Common myeloid progenitor, CD34-positive (primary cell): ENCODE measurements at regions not wholly inside any gene's neighbourhood (a gene's known extent, or its start where the extent isn't known, plus 50 kb on each side); places are given as distances from the start of the nearest gene placed in this dataset.

Experiments
- CTCF ChIA-PET: fragments of 350-600 bp; sonication (Branson Sonifier 250); formaldehyde crosslinking; loops from one replicate; lab custom pipeline; 2021; ENCODE audit warnings: antibody characterized with exemption; lab: Charles Lee
- POLR2A ChIA-PET: fragments of 350-600 bp; sonication (Branson Sonifier 250); formaldehyde crosslinking; loops from one replicate; lab custom pipeline; 2021; ENCODE audit warnings: antibody characterized with exemption; lab: Charles Lee
- DNase-seq, 3 donors: peaks; one replicate each; pipeline versions ENCODE4 v3.0.0 to v3.0.0-alpha.2; 2013
- H3K27ac ChIP-seq, 2 experiments: 1 replicate in 1 of 2; 2 replicates in 1 of 2; pipeline ENCODE4 v1.7.0; 2013; ENCODE audit warnings: inconsistent platforms in 2 of 2, low read length in 2 of 2, mild to moderate bottlenecking in 2 of 2, low read depth in 1 of 2, moderate library complexity in 1 of 2; ENCODE audit not compliant: severe bottlenecking in 2 of 2, insufficient read depth in 1 of 2, poor library complexity in 1 of 2
- H3K27me3 ChIP-seq, 5 experiments: replicated peaks in 2 of 5; 1 replicate in 3 of 5; 2 replicates in 2 of 5; pipeline versions ENCODE4 v1.6.1 to v1.7.0; 2013; ENCODE audit warnings: low read length in 4 of 5, mild to moderate bottlenecking in 2 of 5, moderate library complexity in 2 of 5, inconsistent platforms in 1 of 5; ENCODE audit not compliant: insufficient read depth in 5 of 5, control insufficient read depth in 4 of 5
- H3K36me3 ChIP-seq, 4 experiments: 1 replicate in 2 of 4; 2 replicates in 2 of 4; pipeline versions ENCODE4 v1.6.1 to v1.7.0; 2013; ENCODE audit warnings: low read length in 3 of 4, control low read depth in 1 of 4, mild to moderate bottlenecking in 1 of 4; ENCODE audit not compliant: control insufficient read depth in 4 of 4, insufficient read depth in 4 of 4
- H3K4me1 ChIP-seq, 4 experiments: 1 replicate in 3 of 4; 2 replicates in 1 of 4; pipeline versions ENCODE4 v1.6.1 to v1.7.1; 2013; ENCODE audit warnings: low read length in 3 of 4, mild to moderate bottlenecking in 3 of 4, control low read depth in 1 of 4, inconsistent platforms in 1 of 4, moderate library complexity in 1 of 4; ENCODE audit not compliant: control insufficient read depth in 4 of 4, insufficient read depth in 4 of 4; ENCODE audit errors: control extremely low read depth in 1 of 4
- H3K4me3 ChIP-seq, 7 experiments: 1 replicate in 4 of 7; 2 replicates in 3 of 7; pipeline versions ENCODE4 v1.5.1 to v1.7.0; 2013; ENCODE audit warnings: mild to moderate bottlenecking in 7 of 7, low read length in 6 of 7, moderate library complexity in 6 of 7, inconsistent platforms in 2 of 7, low read depth in 2 of 7, control low read depth in 1 of 7; ENCODE audit not compliant: insufficient read depth in 4 of 7, control insufficient read depth in 1 of 7; ENCODE audit errors: extremely low read depth in 1 of 7
- H3K9me3 ChIP-seq, 5 experiments: 1 replicate in 4 of 5; 2 replicates in 1 of 5; pipeline versions ENCODE4 v1.6.1 to v1.7.1; 2013; ENCODE audit warnings: low read length in 4 of 5, mild to moderate bottlenecking in 2 of 5, inconsistent platforms in 1 of 5, low read depth in 1 of 5, moderate library complexity in 1 of 5; ENCODE audit not compliant: control insufficient read depth in 4 of 5, insufficient read depth in 2 of 5; ENCODE audit errors: control extremely low read depth in 1 of 5
- WGBS: methylation state at CpG from one replicate; pipeline ENCODE4 v1.1.5; 2013; ENCODE audit not compliant: insufficient coverage; 5-methylcytosine and 5-hydroxymethylcytosine counted together

DNA sequence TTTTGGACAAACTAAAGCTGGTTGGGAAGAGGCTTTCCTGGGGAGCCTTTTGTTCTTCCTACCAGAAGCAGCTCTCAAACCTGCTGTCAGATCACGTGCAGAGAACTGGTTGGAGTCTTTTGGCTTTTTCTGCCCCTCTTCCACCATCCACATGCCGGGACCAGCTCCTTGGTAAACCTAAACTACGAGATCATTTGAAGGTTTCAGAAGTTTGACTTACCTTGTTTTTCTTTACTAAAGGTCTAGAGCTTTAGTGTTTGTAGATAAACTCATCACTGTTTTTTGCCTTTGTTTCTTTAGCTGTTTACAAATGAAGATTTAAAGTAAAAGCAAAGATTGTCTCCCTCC lies 113.4 kb downstream of the HLX start:
- ChIA-PET POLR2A (interaction anchor here (0.6 kb wide), 1 partner anchor 115 kb away, joined by 3 read pairs; no protein-coding TSS in a partner anchor), CTCF (interaction anchor here (1.1 to 1.4 kb wide), 2 partner anchors 20 to 56 kb away, joined by 3 read pairs; no protein-coding TSS in a partner anchor)
- DNase-seq: no peak
- 71% methylated on average over 1 of the region's 3 CpGs for WGBS
- H3K9me3 ChIP-seq: no peaks in the 10 kb centered on the region
- H3K4me1 ChIP-seq: no peaks in the 10 kb centered on the region
- H3K4me3 ChIP-seq: no peak overlapping the region
- no peaks in the 10 kb centered on the region for H3K36me3 ChIP-seq
- no peak overlapping the region for H3K27ac ChIP-seq
- H3K27me3 ChIP-seq: no peaks in the 10 kb centered on the region

DNA sequence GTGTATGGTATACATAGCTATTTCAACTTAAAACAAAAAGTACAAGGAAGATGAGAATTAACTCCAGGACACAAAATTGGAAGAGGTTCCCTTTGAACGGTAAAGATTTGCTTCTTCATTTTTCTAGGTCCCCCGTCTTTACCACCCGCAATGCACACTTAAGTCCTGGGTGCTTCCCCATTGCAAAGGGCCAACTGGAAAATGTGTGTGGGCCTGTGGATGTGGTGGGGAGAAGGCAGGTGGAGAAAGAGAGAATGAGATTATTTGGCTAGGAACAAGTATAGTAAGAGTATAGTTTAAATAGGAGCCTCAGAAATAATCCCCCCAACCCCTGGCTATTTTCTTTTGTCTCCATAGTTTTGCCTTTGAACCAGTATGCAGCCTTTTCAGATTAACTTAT lies 115.4 kb downstream of the HLX start:
- Histone ChIP-seq H3K36me3 (no peaks in the 10 kb centered on the region), H3K27ac (no peak overlapping the region), H3K27me3 (no peaks in the 10 kb centered on the region), H3K4me3 (no peak overlapping the region), H3K4me1 (peaks cover 0 to 5% (median under 1%) of the 10 kb centered on the region in 4 experiments), H3K9me3 (no peaks in the 10 kb centered on the region)
- DNase-seq: no peak
- POLR2A ChIA-PET: no interaction called here
- WGBS: 93% methylated on average over 3 of the region's 3 CpGs
- CTCF ChIA-PET: interaction anchor here (1.5 kb wide), 2 partner anchors 16 to 104 kb away, joined by 4 read pairs; no protein-coding TSS in a partner anchor

DNA sequence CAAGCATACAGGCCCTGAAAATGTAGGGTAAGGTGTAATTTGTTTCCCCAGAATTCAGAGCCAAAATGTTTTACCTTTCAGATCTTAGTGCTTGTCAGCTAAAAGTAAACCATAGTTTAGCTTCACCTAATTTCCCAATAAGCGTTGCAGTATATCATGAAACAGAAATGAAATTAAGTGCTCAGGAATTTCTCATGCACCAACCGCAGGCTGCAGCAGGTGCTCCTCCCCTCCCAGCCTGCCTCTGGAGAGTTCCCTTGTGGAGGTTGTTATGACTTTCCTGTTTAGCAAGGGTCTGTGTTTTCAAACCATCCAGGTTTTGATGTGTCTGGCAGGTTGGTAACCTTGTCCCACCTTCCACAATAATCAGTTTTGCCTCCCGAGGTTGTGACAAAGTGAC lies 118.5 kb downstream of the HLX start:
- Histone ChIP-seq H3K4me1 (peaks cover 4 to 24% (median 10%) of the 10 kb centered on the region in 4 experiments), H3K9me3 (no peaks in the 10 kb centered on the region), H3K4me3 (no peak overlapping the region), H3K27ac (no peak overlapping the region), H3K27me3 (no peaks in the 10 kb centered on the region), H3K36me3 (no peaks in the 10 kb centered on the region)
- DNase-seq: no peak
- ChIA-PET POLR2A (no interaction called here), CTCF (interaction anchor here (1.0 kb wide), 1 partner anchor 13 kb away, joined by 4 read pairs; no protein-coding TSS in a partner anchor)
- WGBS: 100% methylated on average over 1 of the region's 3 CpGs

DNA sequence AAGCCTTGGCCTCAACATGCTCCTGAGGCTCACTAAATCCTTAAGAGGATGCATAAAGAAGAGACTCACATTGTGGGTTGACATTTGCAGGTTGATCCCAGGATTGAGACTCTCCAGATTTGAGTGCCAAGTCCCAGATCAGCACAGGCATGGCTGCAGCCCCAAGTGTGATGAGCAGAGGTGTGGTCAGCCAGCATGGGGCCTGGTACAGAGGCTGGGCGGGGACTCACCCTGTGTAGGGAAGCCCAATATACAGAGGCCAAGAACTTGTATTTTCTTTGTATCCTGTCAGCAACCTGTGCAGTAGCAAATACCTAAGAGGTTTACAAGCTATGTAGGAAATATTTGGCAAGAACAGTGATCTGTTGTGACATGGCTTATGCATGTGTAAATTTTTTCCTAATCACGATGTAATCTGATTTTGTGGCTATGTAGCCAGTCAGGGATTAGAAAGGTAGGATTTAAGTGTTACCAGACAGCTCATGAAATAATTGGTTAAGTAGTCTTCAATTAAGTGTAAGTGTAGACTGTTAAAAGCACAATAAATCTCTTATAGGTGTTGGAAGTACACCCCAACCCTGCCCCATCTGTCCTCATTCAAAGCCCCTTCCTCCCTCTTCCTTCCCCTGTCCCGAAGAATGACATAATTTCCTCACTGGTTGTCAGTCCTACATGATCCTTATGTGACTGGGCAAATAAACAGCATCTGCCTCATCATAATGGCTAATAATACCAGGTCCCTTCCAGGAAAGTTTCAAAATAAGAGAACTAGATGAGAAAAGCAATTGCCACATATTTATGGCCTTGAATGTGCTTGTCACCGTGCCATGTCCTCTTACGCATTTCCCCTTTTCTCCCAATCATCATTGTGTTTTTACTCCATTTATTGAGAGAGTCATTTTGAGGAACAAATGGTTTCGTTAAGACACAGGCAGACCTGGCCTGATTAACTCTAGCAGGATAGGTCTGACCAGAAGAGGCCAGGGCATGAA lies 120.9 kb downstream of the HLX start:
- CTCF ChIA-PET: interaction anchor here (0.8 kb wide), 1 partner anchor 33 kb away, joined by 3 read pairs; no protein-coding TSS in a partner anchor
- 16% methylated on average over 6 of the region's 6 CpGs for WGBS
- Histone ChIP-seq H3K27me3 (no peaks in the 10 kb centered on the region), H3K9me3 (peaks cover 0 to 2% (median 0%) of the 10 kb centered on the region in 5 experiments), H3K4me3 (no peak overlapping the region), H3K4me1 (peaks cover 4 to 24% (median 10%) of the 10 kb centered on the region in 4 experiments), H3K27ac (peak overlapping the region in 1 of 2 experiments; percentile 29), H3K36me3 (no peaks in the 10 kb centered on the region)
- POLR2A ChIA-PET: no interaction called here
- DNase-seq: peak; percentile 76 to 92 (median 91)

DNA sequence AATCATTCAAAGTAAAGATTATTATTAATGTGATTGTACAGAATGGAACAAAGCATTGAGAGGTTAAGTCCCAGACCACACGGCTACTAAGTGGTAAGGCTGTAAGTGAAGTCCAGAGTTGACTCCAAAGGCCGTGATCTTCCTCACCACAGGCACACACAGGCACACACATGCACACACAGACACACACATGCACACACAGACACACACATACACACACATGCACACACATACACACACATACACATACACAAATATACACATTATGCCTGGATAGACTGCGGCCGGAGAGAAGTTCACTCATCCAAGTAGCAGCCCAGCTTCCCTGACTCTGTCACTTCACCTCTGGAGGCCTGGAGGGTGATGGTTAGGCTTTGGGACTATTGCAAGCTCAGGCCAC lies 121.9 kb downstream of the HLX start:
- ChIA-PET POLR2A (no interaction called here), CTCF (no interaction called here)
- no peak overlapping the region for H3K27ac ChIP-seq
- H3K36me3 ChIP-seq: no peaks in the 10 kb centered on the region
- H3K4me1 ChIP-seq: peaks cover 4 to 24% (median 10%) of the 10 kb centered on the region in 4 experiments
- WGBS: 100% methylated on average over 1 of the region's 4 CpGs
- DNase-seq: no peak
- H3K4me3 ChIP-seq: no peak overlapping the region
- peaks cover 0 to 9% (median 0%) of the 10 kb centered on the region in 5 experiments for H3K9me3 ChIP-seq
- H3K27me3 ChIP-seq: no peaks in the 10 kb centered on the region

DNA sequence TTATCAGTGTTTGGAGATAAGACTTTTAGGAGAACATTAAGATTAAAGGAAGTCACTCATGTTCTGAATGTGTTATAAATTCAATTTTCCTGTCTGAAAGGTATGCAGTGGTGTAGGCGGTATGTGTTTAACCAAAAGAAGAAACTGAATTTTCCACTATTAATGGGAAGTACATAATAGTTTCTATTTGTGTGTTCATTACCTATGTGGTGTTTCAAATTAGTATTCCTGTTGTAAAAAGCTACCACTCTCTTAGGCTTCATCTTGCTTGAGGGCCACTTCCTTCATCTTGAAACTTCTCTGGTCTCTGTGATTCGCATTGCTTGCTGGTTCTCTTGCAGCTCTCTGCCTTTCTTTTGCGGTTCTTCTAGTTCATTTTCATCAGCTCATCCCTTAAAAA lies 123.4 kb downstream of the HLX start:
- H3K9me3 ChIP-seq: peaks cover 0 to 9% (median 0%) of the 10 kb centered on the region in 5 experiments
- H3K4me1 ChIP-seq: peaks cover 4 to 24% (median 10%) of the 10 kb centered on the region in 4 experiments
- ChIA-PET POLR2A (no interaction called here), CTCF (interaction anchor here (0.8 kb wide), 1 partner anchor 28 kb away, joined by 3 read pairs; no protein-coding TSS in a partner anchor)
- DNase-seq: no peak
- WGBS: 97% methylated on average over 3 of the region's 3 CpGs
- H3K27me3 ChIP-seq: no peaks in the 10 kb centered on the region
- H3K36me3 ChIP-seq: no peaks in the 10 kb centered on the region
- H3K4me3 ChIP-seq: no peak overlapping the region
- no peak overlapping the region for H3K27ac ChIP-seq

DNA sequence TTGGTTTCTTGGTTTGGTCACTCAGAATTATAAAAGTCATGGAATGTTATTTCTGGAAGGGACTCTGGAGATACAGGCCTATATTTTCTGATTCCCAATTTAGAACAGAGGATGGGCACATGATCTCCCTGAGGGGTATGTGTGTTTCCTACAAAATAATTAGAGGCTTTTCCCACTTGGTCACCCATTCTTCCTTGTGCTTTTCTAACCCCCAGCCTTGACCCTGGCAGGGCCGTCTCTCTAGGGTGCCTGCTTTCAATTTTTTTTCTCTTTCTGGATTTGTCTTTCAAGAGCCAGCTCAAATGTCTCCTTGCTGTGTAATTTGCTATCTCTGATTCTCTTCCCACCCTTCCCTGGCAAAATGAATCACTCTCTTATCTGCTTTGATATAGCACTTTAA lies 131.9 kb downstream of the HLX start:
- ChIA-PET POLR2A (no interaction called here), CTCF (interaction anchor here (1.5 kb wide), 1 partner anchor 13 kb away, joined by 4 read pairs; no protein-coding TSS in a partner anchor)
- DNase-seq: no peak
- Histone ChIP-seq H3K4me1 (peaks cover 0 to 3% (median 0%) of the 10 kb centered on the region in 4 experiments), H3K4me3 (no peak overlapping the region), H3K9me3 (peaks cover 0 to 4% (median 0%) of the 10 kb centered on the region in 5 experiments), H3K36me3 (no peaks in the 10 kb centered on the region), H3K27me3 (no peaks in the 10 kb centered on the region), H3K27ac (no peak overlapping the region)
- 100% methylated on average over 1 of the region's 1 CpG for WGBS
